ENCODE measurements at regions not wholly inside any gene's neighbourhood (a gene's known extent, or its start where the extent isn't known, plus 50 kb on each side); places are given as distances from the start of the nearest gene placed in this dataset.

- TF ChIP-seq CTCF (IDR thresholded peaks at IDR 0.05 in 4 of 5, conservative IDR thresholded peaks at IDR 0.05 in 1 of 5): no peak
- no peak for TF ChIP-seq POLR2A (IDR thresholded peaks at IDR 0.05)
These were observed 833.2 kb upstream of the CHAC2 start for GRCh38 chr2:52934323-52934898.

All from gastrocnemius medialis (tissue), 4 donors.